CD8-positive, alpha-beta memory T cell (primary cell): ENCODE measurements at regions not wholly inside any gene's neighbourhood (a gene's known extent, or its start where the extent isn't known, plus 50 kb on each side); places are given as distances from the start of the nearest gene placed in this dataset.
"Not testable (repeated sequence)": the region's sequence is repeated elsewhere in the genome, so short reads cannot be mapped to it uniquely, and the experiment has no call there.

ENCODE experiments used
- CTCF ChIA-PET: fragments of 350-600 bp; sonication (Branson Sonifier 250); formaldehyde crosslinking; loops from one replicate; lab custom pipeline; 2021; ENCODE audit warnings: antibody characterized with exemption; lab: Charles Lee
- POLR2A ChIA-PET: fragments of 350-600 bp; sonication (Branson Sonifier 250); formaldehyde crosslinking; loops from one replicate; lab custom pipeline; 2021; ENCODE audit warnings: antibody characterized with exemption; lab: Charles Lee
- DNase-seq, 5 donors: peaks; one replicate each; pipeline versions ENCODE4 v3.0.0 to v3.0.0-alpha.2; 2020 to 2022; ENCODE audit warnings: mixed read lengths in 1 of 5
- H3K27ac ChIP-seq: one replicate; pipeline ENCODE4 v1.7.0; 2013; ENCODE audit warnings: low read depth, mild to moderate bottlenecking, low read length, moderate library complexity
- H3K27me3 ChIP-seq: 2 replicates; pipeline ENCODE4 v1.7.0; 2013; ENCODE audit warnings: low read length, mild to moderate bottlenecking; ENCODE audit not compliant: insufficient read depth, poor library complexity, severe bottlenecking
- H3K36me3 ChIP-seq: 2 replicates; pipeline ENCODE4 v1.7.0; 2013; ENCODE audit warnings: mild to moderate bottlenecking, low read length, moderate library complexity; ENCODE audit not compliant: insufficient read depth
- H3K4me1 ChIP-seq: 2 replicates; pipeline ENCODE4 v1.7.0; 2013; ENCODE audit warnings: mild to moderate bottlenecking, low read length, moderate library complexity; ENCODE audit not compliant: insufficient read depth
- H3K4me3 ChIP-seq: 2 replicates; pipeline ENCODE4 v1.7.0; 2013; ENCODE audit warnings: mild to moderate bottlenecking, low read length
- H3K9me3 ChIP-seq: 2 replicates; pipeline ENCODE4 v1.7.0; 2013; ENCODE audit warnings: mild to moderate bottlenecking, low read length
- H3K27ac Mint-ChIP-seq, 8 donors: one replicate each; pipeline ENCODE4 v1.8.0; 2020 to 2021; ENCODE audit warnings: mixed read lengths in 8 of 8, mild to moderate bottlenecking in 6 of 8, inconsistent platforms in 3 of 8, moderate library complexity in 3 of 8
- H3K27me3 Mint-ChIP-seq, 2 donors: one replicate each; pipeline ENCODE4 v1.8.0; 2020 to 2021; ENCODE audit warnings: mixed read lengths in 2 of 2, mild to moderate bottlenecking in 1 of 2, moderate library complexity in 1 of 2
- H3K36me3 Mint-ChIP-seq, 3 donors: one replicate each; pipeline ENCODE4 v1.8.0; 2020 to 2021; ENCODE audit warnings: mixed read lengths in 3 of 3, inconsistent platforms in 1 of 3, mild to moderate bottlenecking in 1 of 3
- H3K4me1 Mint-ChIP-seq, 3 donors: one replicate each; pipeline ENCODE4 v1.8.0; 2020 to 2021; ENCODE audit warnings: mixed read lengths in 3 of 3, inconsistent platforms in 1 of 3, mild to moderate bottlenecking in 1 of 3
- H3K4me3 Mint-ChIP-seq, 7 donors: one replicate each; pipeline ENCODE4 v1.8.0; 2020 to 2021; ENCODE audit warnings: mixed read lengths in 7 of 7, mild to moderate bottlenecking in 6 of 7, moderate library complexity in 4 of 7, inconsistent platforms in 2 of 7
- H3K9me3 Mint-ChIP-seq, 5 donors: one replicate each; pipeline ENCODE4 v1.8.0; 2020 to 2022; ENCODE audit warnings: mixed read lengths in 5 of 5, mild to moderate bottlenecking in 3 of 5, moderate library complexity in 2 of 5, inconsistent platforms in 1 of 5

DNA sequence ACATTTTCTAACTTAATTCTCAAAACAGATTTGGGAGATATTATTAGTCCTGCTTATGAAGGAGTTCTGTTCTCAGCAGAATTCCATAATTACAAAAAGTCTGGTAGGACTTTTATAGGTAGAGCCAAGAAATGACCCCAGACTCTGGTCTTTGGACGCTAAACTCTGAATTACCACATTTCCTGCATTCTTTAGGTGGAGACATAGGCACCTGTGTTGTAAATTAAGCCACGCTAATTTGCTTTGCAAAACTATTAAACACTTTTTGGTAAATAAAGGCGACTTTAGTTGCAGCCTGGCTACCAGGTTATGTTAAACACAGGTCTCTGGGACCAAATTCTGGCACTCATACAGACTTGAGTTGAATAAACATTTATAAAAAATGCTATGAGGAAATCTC, 77.7 kb downstream of the C9orf152 start:
- H3K36me3 ChIP-seq, result no peaks in the 10 kb centered on the region
- ChIA-PET POLR2A (no interaction called here), CTCF (no interaction called here)
- H3K27me3 Mint-ChIP-seq, result peaks cover 0 to 2% of the 10 kb centered on the region in 2 donors
- H3K27me3 ChIP-seq, result no peaks in the 10 kb centered on the region
- no peak overlapping the region for H3K27ac ChIP-seq
- no peaks in the 10 kb centered on the region for H3K9me3 Mint-ChIP-seq
- H3K9me3 ChIP-seq, result no peaks in the 10 kb centered on the region
- no peak overlapping the region for H3K4me3 Mint-ChIP-seq
- no peaks in the 10 kb centered on the region for H3K36me3 Mint-ChIP-seq
- H3K4me3 ChIP-seq, result no peak overlapping the region
- peaks cover 4% of the 10 kb centered on the region for H3K4me1 ChIP-seq
- no peak overlapping the region for H3K27ac Mint-ChIP-seq
- peaks cover 7 to 11% (median 10%) of the 10 kb centered on the region in 3 donors for H3K4me1 Mint-ChIP-seq
- DNase-seq, result no peak

DNA sequence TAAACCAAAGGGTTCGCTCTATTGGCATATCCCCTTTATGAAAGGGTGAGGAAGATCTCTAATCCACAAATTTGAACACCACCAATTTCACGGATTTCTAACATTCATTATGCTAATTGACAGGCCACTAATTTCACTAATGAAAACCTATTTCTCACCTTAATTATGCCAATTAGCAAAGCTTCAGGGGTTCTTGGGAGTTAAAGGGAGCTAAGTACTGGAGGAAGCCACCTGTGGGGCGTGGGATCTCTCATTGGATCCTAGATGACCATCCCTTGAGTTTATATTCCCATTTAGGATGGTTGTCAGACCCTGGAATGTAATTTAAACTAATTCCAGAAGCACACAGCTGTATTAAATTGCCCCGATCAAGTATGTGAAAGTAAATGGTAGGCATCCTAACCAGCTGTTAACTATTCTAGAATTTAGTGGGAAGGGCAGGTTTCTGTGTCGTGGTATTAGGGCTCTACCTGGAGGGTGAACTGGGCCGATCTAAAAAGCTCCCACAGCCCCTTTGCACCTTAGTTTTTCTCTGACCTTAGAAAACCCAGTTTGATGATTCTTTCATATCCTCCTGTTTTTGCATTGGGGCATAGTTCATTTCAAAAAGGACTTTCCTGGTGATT, 77.1 kb downstream of the C9orf152 start:
- CTCF ChIA-PET, result no interaction called here
- Histone ChIP-seq H3K27ac (no peak overlapping the region), H3K4me3 (no peak overlapping the region), H3K36me3 (no peaks in the 10 kb centered on the region), H3K27me3 (no peaks in the 10 kb centered on the region), H3K4me1 (peaks cover 4% of the 10 kb centered on the region), H3K9me3 (no peaks in the 10 kb centered on the region)
- Mint-ChIP-seq H3K9me3 (no peaks in the 10 kb centered on the region), H3K27me3 (peaks cover 0 to 2% of the 10 kb centered on the region in 2 donors), H3K36me3 (no peaks in the 10 kb centered on the region), H3K27ac (no peak overlapping the region), H3K4me1 (peaks cover 5 to 9% (median 7%) of the 10 kb centered on the region in 3 donors), H3K4me3 (no peak overlapping the region)
- DNase-seq, result no peak
- POLR2A ChIA-PET, result no interaction called here

DNA sequence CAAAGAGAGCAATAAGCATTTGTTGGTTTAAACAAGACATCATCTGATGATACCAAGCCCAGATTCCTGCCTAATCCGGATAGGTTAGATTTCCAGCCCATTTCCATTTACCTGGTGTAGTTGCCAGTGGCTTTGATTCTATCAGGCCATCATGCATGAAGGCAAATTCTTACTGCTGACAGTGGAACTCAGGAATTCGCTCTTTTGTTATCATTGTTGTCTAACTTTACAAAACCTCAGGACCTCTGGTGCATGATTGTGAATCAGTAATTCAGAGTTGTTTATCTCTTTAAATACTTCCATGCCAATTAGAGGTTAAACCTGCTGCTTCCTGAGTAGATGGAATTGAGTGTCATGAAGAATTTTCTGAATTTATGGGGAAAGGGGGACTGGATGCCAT, 76.5 kb downstream of the C9orf152 start:
- POLR2A ChIA-PET, result no interaction called here

DNA sequence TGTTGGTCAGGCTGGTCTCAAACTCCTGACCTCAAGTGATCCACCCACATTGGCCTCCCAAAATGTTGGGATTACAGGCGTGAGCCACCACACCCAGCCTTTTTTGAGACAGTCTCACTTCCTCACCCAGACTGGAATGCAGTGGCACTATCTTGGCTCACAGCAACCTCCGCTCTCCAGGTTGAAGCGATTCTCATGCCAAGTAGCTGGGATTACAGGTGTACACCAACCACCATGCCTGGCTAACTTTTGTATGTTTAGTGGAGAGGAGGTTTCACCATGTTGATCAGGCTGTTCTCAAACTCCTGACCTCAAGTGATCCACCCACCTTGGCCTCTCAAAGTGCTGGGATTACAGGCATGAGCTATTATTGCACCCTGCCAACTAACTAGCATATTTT, 75.4 kb downstream of the C9orf152 start:
- CTCF ChIA-PET, H3K4me3 Mint-ChIP-seq, H3K9me3 ChIP-seq, H3K27ac Mint-ChIP-seq, POLR2A ChIA-PET, H3K36me3 ChIP-seq, H3K4me3 ChIP-seq, H3K4me1 Mint-ChIP-seq, H3K9me3 Mint-ChIP-seq, H3K36me3 Mint-ChIP-seq, H3K27ac ChIP-seq, H3K4me1 ChIP-seq, H3K27me3 Mint-ChIP-seq, H3K27me3 ChIP-seq, DNase-seq: not testable (repeated sequence)

More for the DNA sequence above, 76.5 kb downstream of the C9orf152 start:
- Mint-ChIP-seq H3K4me1 (peaks cover 1 to 3% (median 1%) of the 10 kb centered on the region in 3 donors), H3K27me3 (peaks cover 0 to 2% of the 10 kb centered on the region in 2 donors), H3K36me3 (peaks cover 0 to 2% (median 0%) of the 10 kb centered on the region in 3 donors), H3K4me3 (no peak overlapping the region), H3K27ac (no peak overlapping the region), H3K9me3 (no peaks in the 10 kb centered on the region)
- H3K4me1 ChIP-seq, result peaks cover 4% of the 10 kb centered on the region
- H3K36me3 ChIP-seq, result no peaks in the 10 kb centered on the region
- H3K27me3 ChIP-seq, result no peaks in the 10 kb centered on the region
- DNase-seq, result no peak
- H3K4me3 ChIP-seq, result no peak overlapping the region
- no peak overlapping the region for H3K27ac ChIP-seq
- CTCF ChIA-PET, result no interaction called here
- no peaks in the 10 kb centered on the region for H3K9me3 ChIP-seq

DNA sequence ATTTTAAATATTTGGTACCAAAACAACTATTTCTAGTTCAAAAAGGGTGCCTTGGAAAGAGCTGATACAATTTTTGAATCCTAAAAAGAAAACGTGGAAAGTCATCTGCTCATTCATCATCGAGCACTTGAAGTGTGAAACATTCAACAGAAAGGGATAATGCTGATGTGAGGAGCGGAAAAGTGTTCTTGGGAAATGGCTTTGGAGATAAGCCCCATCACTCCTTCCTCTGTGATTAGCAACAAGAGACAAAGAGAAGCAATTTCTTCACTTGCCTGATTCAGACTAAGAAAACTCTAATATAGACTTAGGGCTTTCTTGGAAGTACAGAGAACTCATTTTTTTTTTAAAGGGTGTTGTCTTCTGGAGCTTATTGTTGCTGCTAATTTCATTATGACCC, 74.9 kb downstream of the C9orf152 start:
- Mint-ChIP-seq H3K4me1 (no peaks in the 10 kb centered on the region), H3K9me3 (no peaks in the 10 kb centered on the region), H3K36me3 (peaks cover 0 to 2% (median 2%) of the 10 kb centered on the region in 3 donors), H3K27me3 (peaks cover 0 to 2% of the 10 kb centered on the region in 2 donors), H3K27ac (no peak overlapping the region), H3K4me3 (no peak overlapping the region)
- Histone ChIP-seq H3K27ac (no peak overlapping the region), H3K4me1 (no peaks in the 10 kb centered on the region), H3K4me3 (no peak overlapping the region), H3K9me3 (no peaks in the 10 kb centered on the region), H3K27me3 (no peaks in the 10 kb centered on the region), H3K36me3 (no peaks in the 10 kb centered on the region)
- DNase-seq, result no peak
- CTCF ChIA-PET, result no interaction called here
- POLR2A ChIA-PET, result no interaction called here

DNA sequence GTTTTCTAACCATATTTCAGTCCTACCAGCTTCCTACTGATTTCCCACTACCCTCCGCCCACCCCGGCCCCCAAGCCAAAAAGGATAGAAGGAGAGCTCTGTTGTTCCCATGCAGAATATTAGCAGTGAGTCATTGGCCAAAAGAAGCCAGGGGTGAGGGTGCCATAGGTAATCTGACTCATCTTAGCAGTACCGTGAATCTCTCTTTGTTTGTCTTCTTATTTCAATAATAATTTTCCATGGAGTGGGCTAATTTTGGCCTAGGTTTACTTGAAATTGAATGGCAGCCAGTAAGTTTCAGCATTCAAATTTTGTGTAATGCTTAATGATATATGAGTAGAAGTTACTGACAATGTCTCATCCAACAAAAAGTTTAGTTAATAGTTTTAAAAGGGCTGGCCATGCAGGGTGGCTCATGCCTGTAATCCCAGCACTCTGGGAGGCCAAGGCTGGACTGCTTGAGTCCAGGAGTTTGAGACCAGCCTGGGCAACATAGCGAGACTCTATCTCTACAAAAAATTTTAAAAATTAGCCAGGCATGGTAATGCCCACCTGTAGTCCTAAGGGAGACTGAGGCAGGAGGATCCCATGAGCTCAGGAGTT, 74.2 kb downstream of the C9orf152 start:
- ChIA-PET CTCF (no interaction called here), POLR2A (interaction anchor here (0.5 kb wide), 1 partner anchor 28 kb away, joined by 3 read pairs; no protein-coding TSS in a partner anchor)
- no peaks in the 10 kb centered on the region for H3K9me3 Mint-ChIP-seq
- H3K36me3 Mint-ChIP-seq, result peaks cover 0 to 2% (median 2%) of the 10 kb centered on the region in 3 donors
- H3K4me3 ChIP-seq, result no peak overlapping the region
- H3K9me3 ChIP-seq, result no peaks in the 10 kb centered on the region
- no peak overlapping the region for H3K27ac Mint-ChIP-seq
- H3K27me3 Mint-ChIP-seq, result peaks cover 0 to 2% of the 10 kb centered on the region in 2 donors
- DNase-seq, result no peak
- H3K27me3 ChIP-seq, result no peaks in the 10 kb centered on the region
- H3K36me3 ChIP-seq, result no peaks in the 10 kb centered on the region
- H3K4me1 Mint-ChIP-seq, result no peaks in the 10 kb centered on the region
- no peak overlapping the region for H3K4me3 Mint-ChIP-seq
- H3K4me1 ChIP-seq, result no peaks in the 10 kb centered on the region
- no peak overlapping the region for H3K27ac ChIP-seq

DNA sequence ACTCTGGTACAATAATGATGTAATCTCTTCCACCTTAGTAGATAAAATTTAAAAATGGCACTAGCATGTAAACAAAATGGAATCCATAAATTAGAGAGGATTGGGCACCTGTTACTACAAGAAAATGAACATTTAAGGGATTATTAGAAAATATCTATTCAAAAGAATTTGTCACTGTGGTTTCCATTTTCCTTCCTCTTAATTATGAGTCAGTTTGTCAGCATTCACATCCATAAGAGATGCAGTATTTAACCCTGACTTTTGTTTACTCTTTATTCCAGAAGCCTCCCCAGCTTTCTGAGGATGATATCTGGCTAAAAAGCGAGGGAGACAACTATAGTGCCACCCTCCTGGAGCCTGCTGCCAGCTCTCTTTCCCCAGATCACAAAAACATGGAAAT, 72.1 kb downstream of the C9orf152 start:
- no peak overlapping the region for H3K4me3 ChIP-seq
- no peak overlapping the region for H3K4me3 Mint-ChIP-seq
- no peaks in the 10 kb centered on the region for H3K27me3 ChIP-seq
- H3K27ac ChIP-seq, result no peak overlapping the region
- H3K4me1 Mint-ChIP-seq, result no peaks in the 10 kb centered on the region
- ChIA-PET CTCF (no interaction called here), POLR2A (no interaction called here)
- H3K4me1 ChIP-seq, result no peaks in the 10 kb centered on the region
- H3K27ac Mint-ChIP-seq, result no peak overlapping the region
- H3K36me3 Mint-ChIP-seq, result peaks cover 0 to 2% (median 2%) of the 10 kb centered on the region in 3 donors
- H3K36me3 ChIP-seq, result no peaks in the 10 kb centered on the region
- H3K9me3 ChIP-seq, result no peaks in the 10 kb centered on the region
- peaks cover 0 to 2% (median 0%) of the 10 kb centered on the region in 5 donors for H3K9me3 Mint-ChIP-seq
- peaks cover 0 to 2% of the 10 kb centered on the region in 2 donors for H3K27me3 Mint-ChIP-seq
- DNase-seq, result no peak

DNA sequence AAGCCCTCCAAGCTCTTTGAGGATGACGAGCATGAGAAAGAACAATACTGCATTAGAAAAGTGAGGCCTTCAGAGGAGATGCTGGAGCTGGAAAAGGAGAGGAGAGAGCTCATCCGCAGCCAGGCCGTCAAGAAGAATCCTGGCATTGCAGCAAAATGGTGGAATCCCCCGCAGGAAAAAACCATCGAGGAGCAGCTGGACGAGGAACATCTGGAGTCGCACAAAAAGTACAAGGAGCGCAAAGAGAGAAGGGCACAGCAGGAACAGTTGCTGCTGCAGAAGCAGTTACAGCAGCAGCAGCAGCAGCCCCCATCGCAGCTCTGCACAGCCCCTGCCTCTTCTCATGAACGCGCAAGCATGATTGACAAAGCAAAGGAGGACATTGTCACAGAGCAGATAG, 71.2 kb downstream of the C9orf152 start:
- no peaks in the 10 kb centered on the region for H3K4me1 Mint-ChIP-seq
- peaks cover 0 to 2% (median 2%) of the 10 kb centered on the region in 3 donors for H3K36me3 Mint-ChIP-seq
- ChIA-PET POLR2A (no interaction called here), CTCF (no interaction called here)
- Histone ChIP-seq H3K4me1 (no peaks in the 10 kb centered on the region), H3K36me3 (no peaks in the 10 kb centered on the region), H3K27ac (no peak overlapping the region), H3K27me3 (no peaks in the 10 kb centered on the region), H3K9me3 (no peaks in the 10 kb centered on the region), H3K4me3 (no peak overlapping the region)
- H3K9me3 Mint-ChIP-seq, result peaks cover 0 to 2% (median 0%) of the 10 kb centered on the region in 5 donors
- DNase-seq, result no peak
- H3K27me3 Mint-ChIP-seq, result no peaks in the 10 kb centered on the region
- H3K4me3 Mint-ChIP-seq, result no peak overlapping the region
- H3K27ac Mint-ChIP-seq, result no peak overlapping the region
